ENCODE measurements at regions not wholly inside any gene's neighbourhood (a gene's known extent, or its start where the extent isn't known, plus 50 kb on each side); places are given as distances from the start of the nearest gene placed in this dataset.

DNA sequence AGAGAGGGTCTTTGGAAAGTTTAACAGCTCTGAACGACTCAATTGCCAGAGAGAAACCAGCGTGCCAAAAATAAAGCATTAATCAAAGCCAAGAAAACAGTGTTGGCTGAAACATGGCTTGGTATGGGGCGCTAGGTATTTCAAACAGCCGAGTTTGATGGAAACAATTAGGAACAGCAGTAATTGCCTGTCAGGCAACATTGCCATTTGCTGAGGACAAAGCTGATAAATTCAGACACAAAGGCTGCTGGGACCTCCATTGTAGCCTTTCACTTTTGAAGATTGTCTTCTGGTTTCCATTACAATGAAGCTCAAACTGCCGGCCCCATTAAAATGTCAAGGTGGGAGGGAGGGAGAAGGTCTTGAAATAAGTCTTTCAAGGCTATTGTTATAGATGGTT is 125.4 kb upstream of the SPDL1 start:
- H3K27me3 ChIP-seq (ENCODE audit: insufficient read depth, low read length) = no peaks in the 10 kb centered on the region; the same call in 1 of the 2 replicates
- H3K9ac ChIP-seq (ENCODE audit: low read length) = no peak overlapping the region
- ChIA-PET POLR2A (no interaction called here), RAD21 (ENCODE audit: low non-redundant PET in 1 of 2, low total read pairs in 2 of 2, uncharacterized antibody in 2 of 2, unreplicated experiment in 2 of 2) (no interaction called here), CTCF (no interaction called here)
- BruUV-seq (replicated peaks) = no TSS peak
- no peak overlapping the region for H3K4me2 ChIP-seq (ENCODE audit: low read length)
- H3K9me3 ChIP-seq (ENCODE audit: control insufficient read depth in 1 of 2, insufficient read depth in 1 of 2, low read depth in 1 of 2, low read length in 2 of 2) = no peaks in the 10 kb centered on the region
- no peak overlapping the region for H2AFZ ChIP-seq (ENCODE audit: low read depth, low read length, poor library complexity, severe bottlenecking)
- H3K4me3 ChIP-seq (replicated peaks in 1 of 2; ENCODE audit: low read depth in 1 of 2, low read length in 2 of 2) = no peak overlapping the region
- ATAC-seq (no peak), DNase-seq (ENCODE audit: low read depth, low spot score) (no peak)
- H3K27ac ChIP-seq (ENCODE audit: low read depth, low read length) = no peak overlapping the region
- TF ChIP-seq EGR1 (IDR thresholded peaks at IDR 0.05; ENCODE audit: low read depth) = no peak
- TF ChIP-seq ELF1 (IDR thresholded peaks at IDR 0.05; ENCODE audit: borderline replicate concordance, low read depth) = no peak
- TF ChIP-seq, protein P1, sequence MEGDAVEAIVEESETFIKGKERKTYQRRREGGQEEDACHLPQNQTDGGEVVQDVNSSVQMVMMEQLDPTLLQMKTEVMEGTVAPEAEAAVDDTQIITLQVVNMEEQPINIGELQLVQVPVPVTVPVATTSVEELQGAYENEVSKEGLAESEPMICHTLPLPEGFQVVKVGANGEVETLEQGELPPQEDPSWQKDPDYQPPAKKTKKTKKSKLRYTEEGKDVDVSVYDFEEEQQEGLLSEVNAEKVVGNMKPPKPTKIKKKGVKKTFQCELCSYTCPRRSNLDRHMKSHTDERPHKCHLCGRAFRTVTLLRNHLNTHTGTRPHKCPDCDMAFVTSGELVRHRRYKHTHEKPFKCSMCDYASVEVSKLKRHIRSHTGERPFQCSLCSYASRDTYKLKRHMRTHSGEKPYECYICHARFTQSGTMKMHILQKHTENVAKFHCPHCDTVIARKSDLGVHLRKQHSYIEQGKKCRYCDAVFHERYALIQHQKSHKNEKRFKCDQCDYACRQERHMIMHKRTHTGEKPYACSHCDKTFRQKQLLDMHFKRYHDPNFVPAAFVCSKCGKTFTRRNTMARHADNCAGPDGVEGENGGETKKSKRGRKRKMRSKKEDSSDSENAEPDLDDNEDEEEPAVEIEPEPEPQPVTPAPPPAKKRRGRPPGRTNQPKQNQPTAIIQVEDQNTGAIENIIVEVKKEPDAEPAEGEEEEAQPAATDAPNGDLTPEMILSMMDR (IDR thresholded peaks at IDR 0.05 in 2 of 3, conservative IDR thresholded peaks at IDR 0.05 in 1 of 3; ENCODE audit: borderline replicate concordance in 1 of 3, insufficient read depth in 1 of 3, low read depth in 2 of 3, low read length in 2 of 3) = no peak
- no peak for TF ChIP-seq SRF (IDR thresholded peaks at IDR 0.05; ENCODE audit: low read depth)
- TF ChIP-seq TCF7L2 (IDR thresholded peaks at IDR 0.05; ENCODE audit: borderline replicate concordance, extremely low read depth, insufficient read depth, insufficient read length) = no peak
- no peak for TF ChIP-seq RAD21 (IDR thresholded peaks at IDR 0.05; ENCODE audit: low read depth)
- TF ChIP-seq, protein P2, sequence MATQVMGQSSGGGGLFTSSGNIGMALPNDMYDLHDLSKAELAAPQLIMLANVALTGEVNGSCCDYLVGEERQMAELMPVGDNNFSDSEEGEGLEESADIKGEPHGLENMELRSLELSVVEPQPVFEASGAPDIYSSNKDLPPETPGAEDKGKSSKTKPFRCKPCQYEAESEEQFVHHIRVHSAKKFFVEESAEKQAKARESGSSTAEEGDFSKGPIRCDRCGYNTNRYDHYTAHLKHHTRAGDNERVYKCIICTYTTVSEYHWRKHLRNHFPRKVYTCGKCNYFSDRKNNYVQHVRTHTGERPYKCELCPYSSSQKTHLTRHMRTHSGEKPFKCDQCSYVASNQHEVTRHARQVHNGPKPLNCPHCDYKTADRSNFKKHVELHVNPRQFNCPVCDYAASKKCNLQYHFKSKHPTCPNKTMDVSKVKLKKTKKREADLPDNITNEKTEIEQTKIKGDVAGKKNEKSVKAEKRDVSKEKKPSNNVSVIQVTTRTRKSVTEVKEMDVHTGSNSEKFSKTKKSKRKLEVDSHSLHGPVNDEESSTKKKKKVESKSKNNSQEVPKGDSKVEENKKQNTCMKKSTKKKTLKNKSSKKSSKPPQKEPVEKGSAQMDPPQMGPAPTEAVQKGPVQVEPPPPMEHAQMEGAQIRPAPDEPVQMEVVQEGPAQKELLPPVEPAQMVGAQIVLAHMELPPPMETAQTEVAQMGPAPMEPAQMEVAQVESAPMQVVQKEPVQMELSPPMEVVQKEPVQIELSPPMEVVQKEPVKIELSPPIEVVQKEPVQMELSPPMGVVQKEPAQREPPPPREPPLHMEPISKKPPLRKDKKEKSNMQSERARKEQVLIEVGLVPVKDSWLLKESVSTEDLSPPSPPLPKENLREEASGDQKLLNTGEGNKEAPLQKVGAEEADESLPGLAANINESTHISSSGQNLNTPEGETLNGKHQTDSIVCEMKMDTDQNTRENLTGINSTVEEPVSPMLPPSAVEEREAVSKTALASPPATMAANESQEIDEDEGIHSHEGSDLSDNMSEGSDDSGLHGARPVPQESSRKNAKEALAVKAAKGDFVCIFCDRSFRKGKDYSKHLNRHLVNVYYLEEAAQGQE (IDR thresholded peaks at IDR 0.05; ENCODE audit: low read depth) = no peak
- no peak for TF ChIP-seq FOSL1 (IDR thresholded peaks at IDR 0.05; ENCODE audit: low read depth)
- TF ChIP-seq ZFX (IDR thresholded peaks at IDR 0.05) = no peak
- no peak for TF ChIP-seq SP1 (IDR thresholded peaks at IDR 0.05; ENCODE audit: low read depth)
- no peak for TF ChIP-seq POLR2AphosphoS5 (IDR thresholded peaks at IDR 0.05; ENCODE audit: low read depth, low read length)
- TF ChIP-seq, protein P3, sequence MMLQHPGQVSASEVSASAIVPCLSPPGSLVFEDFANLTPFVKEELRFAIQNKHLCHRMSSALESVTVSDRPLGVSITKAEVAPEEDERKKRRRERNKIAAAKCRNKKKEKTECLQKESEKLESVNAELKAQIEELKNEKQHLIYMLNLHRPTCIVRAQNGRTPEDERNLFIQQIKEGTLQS (IDR thresholded peaks at IDR 0.05) = no peak
- TF ChIP-seq EZH2 (IDR thresholded peaks at IDR 0.05) = no peak
- TF ChIP-seq SIN3A (IDR thresholded peaks at IDR 0.05; ENCODE audit: low read depth) = no peak
- no peak for TF ChIP-seq CEBPB (IDR thresholded peaks at IDR 0.05; ENCODE audit: low read depth)
- no peak for TF ChIP-seq JUND (IDR thresholded peaks at IDR 0.05)
- no peak for TF ChIP-seq YY1 (IDR thresholded peaks at IDR 0.05; ENCODE audit: extremely low read depth, insufficient replicate concordance, low read depth, low read length)
- TF ChIP-seq ZNF274 (IDR thresholded peaks at IDR 0.05; ENCODE audit: low read depth, low read length) = no peak
- no peaks in the 10 kb centered on the region for H3K79me2 ChIP-seq (ENCODE audit: insufficient read depth, low read length)
- no peaks in the 10 kb centered on the region for H3K36me3 ChIP-seq (ENCODE audit: control insufficient read depth in 1 of 2, insufficient read depth in 2 of 2, low read length in 2 of 2)
- intact Hi-C loops (cut with micrococcal nuclease) = no loop called here
- H3K4me1 ChIP-seq (ENCODE audit: control insufficient read depth in 1 of 2, insufficient read depth in 2 of 2, low read length in 2 of 2) = no peaks in the 10 kb centered on the region
- no peaks in the 10 kb centered on the region for H4K20me1 ChIP-seq (ENCODE audit: insufficient read depth)
- H3K9me2 ChIP-seq (ENCODE audit: insufficient read depth) = no peaks in the 10 kb centered on the region

All from HCT116 (cell line).